Urinary bladder (tissue), 3 donors: ENCODE measurements at regions not wholly inside any gene's neighbourhood (a gene's known extent, or its start where the extent isn't known, plus 50 kb on each side); places are given as distances from the start of the nearest gene placed in this dataset.
A peak's percentile ranks its signal among the peaks of the same experiment; 100 is the strongest.

Source experiments
- DNase-seq: peaks from one replicate; pipeline ENCODE4 v3.0.0-alpha.2; 2015; ENCODE audit errors: extremely low spot score
- H3K27ac ChIP-seq: one replicate; pipeline ENCODE4 v1.5.1; 2013; ENCODE audit warnings: low read depth, mild to moderate bottlenecking, moderate library complexity
- H3K36me3 ChIP-seq: one replicate; pipeline ENCODE4 v1.6.1; 2013; ENCODE audit warnings: mild to moderate bottlenecking, moderate library complexity; ENCODE audit not compliant: insufficient read depth
- H3K4me1 ChIP-seq: one replicate; pipeline ENCODE4 v1.6.1; 2013; ENCODE audit warnings: mild to moderate bottlenecking, moderate library complexity; ENCODE audit not compliant: insufficient read depth
- H3K4me3 ChIP-seq: one replicate; pipeline ENCODE4 v1.5.1; 2013; ENCODE audit warnings: low read depth, low read length
- WGBS: extraction: QIAGEN DNeasy Blood & Tissue Kit; methylation state at CpG from one replicate; pipeline ENCODE4 v1.1.7; 2013; 5-methylcytosine and 5-hydroxymethylcytosine counted together
- donor health status: healthy with polysubstance abuse.
- donor health status: healthy.

- WGBS, result 69% methylated on average over 6 of the region's 6 CpGs
- H3K4me3 ChIP-seq, result no peak overlapping the region
- no peak overlapping the region for H3K27ac ChIP-seq
- H3K4me1 ChIP-seq, result no peaks in the 10 kb centered on the region
- no peak for DNase-seq
- no peaks in the 10 kb centered on the region for H3K36me3 ChIP-seq
Observed at GRCh38 chr7:11221984-11222383, 248.3 kb downstream of the PHF14 start.

GRCh38 chr7:11224535-11224934 is 250.9 kb downstream of the PHF14 start:
- H3K4me1 ChIP-seq, result no peaks in the 10 kb centered on the region
- no peaks in the 10 kb centered on the region for H3K36me3 ChIP-seq

GRCh38 chr7:11228515-11228914 is 254.8 kb downstream of the PHF14 start:
- Histone ChIP-seq H3K4me1 (no peaks in the 10 kb centered on the region), H3K36me3 (no peaks in the 10 kb centered on the region), H3K4me3 (no peak overlapping the region), H3K27ac (no peak overlapping the region)
- DNase-seq, result no peak
- 19% methylated on average over 2 of the region's 2 CpGs for WGBS

More at GRCh38 chr7:11224535-11224934, 250.9 kb downstream of the PHF14 start:
- no peak overlapping the region for H3K27ac ChIP-seq
- no peak overlapping the region for H3K4me3 ChIP-seq
- no peak for DNase-seq

- no peaks in the 10 kb centered on the region for H3K4me1 ChIP-seq
- no peak overlapping the region for H3K4me3 ChIP-seq
- DNase-seq, result no peak
- H3K27ac ChIP-seq, result peak overlapping the region; percentile 23
- H3K36me3 ChIP-seq, result no peaks in the 10 kb centered on the region
- WGBS, result 51% methylated on average over 1 of the region's 1 CpG
Observed at GRCh38 chr7:11231190-11231589, 257.5 kb downstream of the PHF14 start.

- Histone ChIP-seq H3K27ac (no peak overlapping the region), H3K36me3 (no peaks in the 10 kb centered on the region)
- 93% methylated on average over 3 of the region's 3 CpGs for WGBS
Observed at GRCh38 chr7:11232462-11232861, 258.8 kb downstream of the PHF14 start.

GRCh38 chr7:11233871-11234270 is 260.2 kb downstream of the PHF14 start:
- H3K27ac ChIP-seq, result no peak overlapping the region
- WGBS, result 89% methylated on average over 2 of the region's 2 CpGs
- DNase-seq, result no peak
- H3K36me3 ChIP-seq, result no peaks in the 10 kb centered on the region
- H3K4me1 ChIP-seq, result no peaks in the 10 kb centered on the region
- no peak overlapping the region for H3K4me3 ChIP-seq

More at GRCh38 chr7:11232462-11232861, 258.8 kb downstream of the PHF14 start:
- DNase-seq, result no peak
- Histone ChIP-seq H3K4me3 (no peak overlapping the region), H3K4me1 (no peaks in the 10 kb centered on the region)

- Histone ChIP-seq H3K27ac (no peak overlapping the region), H3K4me3 (no peak overlapping the region), H3K36me3 (no peaks in the 10 kb centered on the region), H3K4me1 (no peaks in the 10 kb centered on the region)
- 85% methylated on average over 8 of the region's 8 CpGs for WGBS
- DNase-seq, result no peak
Observed at GRCh38 chr7:11235491-11235890, 261.8 kb downstream of the PHF14 start.

- H3K27ac ChIP-seq, result no peak overlapping the region
- WGBS, result 27% methylated on average over 3 of the region's 3 CpGs
- no peak overlapping the region for H3K4me3 ChIP-seq
- no peaks in the 10 kb centered on the region for H3K4me1 ChIP-seq
- H3K36me3 ChIP-seq, result no peaks in the 10 kb centered on the region
- no peak for DNase-seq
Observed at GRCh38 chr7:11236680-11237079, 263.0 kb downstream of the PHF14 start.

- 63% methylated on average over 7 of the region's 7 CpGs for WGBS
- Histone ChIP-seq H3K36me3 (no peaks in the 10 kb centered on the region), H3K4me3 (peak overlapping the region; percentile 12), H3K27ac (no peak overlapping the region), H3K4me1 (no peaks in the 10 kb centered on the region)
- no peak for DNase-seq
Observed at GRCh38 chr7:11237742-11238141, 264.1 kb downstream of the PHF14 start.

- 97% methylated on average over 4 of the region's 4 CpGs for WGBS
- Histone ChIP-seq H3K4me1 (no peaks in the 10 kb centered on the region), H3K36me3 (no peaks in the 10 kb centered on the region), H3K4me3 (no peak overlapping the region), H3K27ac (no peak overlapping the region)
- no peak for DNase-seq
Observed at GRCh38 chr7:11239316-11239715, 265.6 kb downstream of the PHF14 start.

GRCh38 chr7:11243739-11244138 is 270.1 kb downstream of the PHF14 start:
- no peaks in the 10 kb centered on the region for H3K36me3 ChIP-seq
- whole genome bisulfite sequencing, result 94% methylated on average over 3 of the region's 3 CpGs
- H3K4me3 ChIP-seq, result no peak overlapping the region
- DNase-seq, result no peak
- H3K4me1 ChIP-seq, result no peaks in the 10 kb centered on the region
- no peak overlapping the region for H3K27ac ChIP-seq

- H3K4me3 ChIP-seq, result no peak overlapping the region
- no peak for DNase-seq
- 83% methylated on average over 3 of the region's 3 CpGs for WGBS
Observed at GRCh38 chr7:11244149-11244548, 270.5 kb downstream of the PHF14 start.

GRCh38 chr7:11247545-11247944 is 273.9 kb downstream of the PHF14 start:
- no peak for DNase-seq
- H3K4me3 ChIP-seq, result no peak overlapping the region
- no peaks in the 10 kb centered on the region for H3K4me1 ChIP-seq
- 20% methylated on average over 1 of the region's 1 CpG for WGBS
- H3K27ac ChIP-seq, result no peak overlapping the region
- no peaks in the 10 kb centered on the region for H3K36me3 ChIP-seq

More at GRCh38 chr7:11244149-11244548, 270.5 kb downstream of the PHF14 start:
- H3K27ac ChIP-seq, result no peak overlapping the region
- H3K36me3 ChIP-seq, result no peaks in the 10 kb centered on the region
- no peaks in the 10 kb centered on the region for H3K4me1 ChIP-seq

- WGBS, result 85% methylated on average over 2 of the region's 2 CpGs
- no peaks in the 10 kb centered on the region for H3K36me3 ChIP-seq
Observed at GRCh38 chr7:11251436-11251835, 277.8 kb downstream of the PHF14 start.

GRCh38 chr7:11252011-11252607 is 278.4 kb downstream of the PHF14 start:
- no peak overlapping the region for H3K4me3 ChIP-seq
- no peaks in the 10 kb centered on the region for H3K4me1 ChIP-seq
- DNase-seq, result no peak
- 93% methylated on average over 4 of the region's 4 CpGs for WGBS
- no peaks in the 10 kb centered on the region for H3K36me3 ChIP-seq
- H3K27ac ChIP-seq, result no peak overlapping the region

More at GRCh38 chr7:11251436-11251835, 277.8 kb downstream of the PHF14 start:
- no peaks in the 10 kb centered on the region for H3K4me1 ChIP-seq
- no peak overlapping the region for H3K4me3 ChIP-seq
- no peak overlapping the region for H3K27ac ChIP-seq
- no peak for DNase-seq
